ENCODE measurements at regions not wholly inside any gene's neighbourhood (a gene's known extent, or its start where the extent isn't known, plus 50 kb on each side); places are given as distances from the start of the nearest gene placed in this dataset.

DNA sequence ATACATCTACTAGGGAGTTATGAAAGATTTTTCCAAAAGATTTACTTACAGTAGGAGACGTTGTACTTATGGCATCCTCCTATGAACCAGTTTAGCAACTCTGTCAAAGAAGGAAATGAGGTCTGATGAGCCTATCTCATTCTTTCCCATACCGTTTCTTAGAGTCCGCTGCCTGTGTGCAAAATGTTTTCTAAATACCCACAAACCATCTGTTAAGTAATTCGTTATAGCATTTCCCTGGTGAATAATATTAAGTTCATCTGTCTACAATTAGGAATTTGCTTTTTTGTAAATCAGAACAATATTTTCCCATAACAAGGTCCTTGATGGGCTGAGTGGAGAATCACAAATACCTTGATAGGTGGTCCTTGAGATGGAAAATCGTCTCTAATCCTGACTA lies 178.8 kb upstream of the TMTC4 start:
- Mint-ChIP-seq H3K9me3 (no peaks in the 10 kb centered on the region), H3K36me3 (ENCODE audit: low read depth) (no peaks in the 10 kb centered on the region), H3K27me3 (no peaks in the 10 kb centered on the region), H3K4me1 (ENCODE audit: low read depth) (no peaks in the 10 kb centered on the region), H3K27ac (no peak overlapping the region), H3K4me3 (no peak overlapping the region)

DNA sequence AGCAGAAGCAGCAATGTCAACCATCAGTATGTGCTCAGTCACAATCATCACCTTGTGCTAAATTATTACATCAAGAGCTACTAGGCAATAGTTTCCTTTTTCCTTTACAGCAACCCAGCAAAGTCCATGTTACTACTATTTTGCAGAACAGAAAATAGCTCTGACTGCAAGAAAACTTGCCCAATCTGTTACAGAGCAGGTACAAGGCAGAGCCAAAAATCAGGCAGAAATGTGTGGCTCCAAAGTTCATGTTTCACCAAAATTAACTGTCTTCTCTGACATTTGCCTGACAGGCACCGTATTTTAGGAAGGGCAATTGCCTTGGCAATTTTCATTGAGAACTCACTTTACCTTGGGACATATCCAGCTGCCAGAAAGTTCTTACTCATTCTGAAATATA lies 177.6 kb upstream of the TMTC4 start:
- H3K36me3 Mint-ChIP-seq (ENCODE audit: low read depth) = no peaks in the 10 kb centered on the region
- no peak overlapping the region for H3K27ac Mint-ChIP-seq
- H3K9me3 Mint-ChIP-seq = no peaks in the 10 kb centered on the region
- H3K4me1 Mint-ChIP-seq (ENCODE audit: low read depth) = no peaks in the 10 kb centered on the region
- H3K27me3 Mint-ChIP-seq = no peaks in the 10 kb centered on the region
- H3K4me3 Mint-ChIP-seq = no peak overlapping the region

DNA sequence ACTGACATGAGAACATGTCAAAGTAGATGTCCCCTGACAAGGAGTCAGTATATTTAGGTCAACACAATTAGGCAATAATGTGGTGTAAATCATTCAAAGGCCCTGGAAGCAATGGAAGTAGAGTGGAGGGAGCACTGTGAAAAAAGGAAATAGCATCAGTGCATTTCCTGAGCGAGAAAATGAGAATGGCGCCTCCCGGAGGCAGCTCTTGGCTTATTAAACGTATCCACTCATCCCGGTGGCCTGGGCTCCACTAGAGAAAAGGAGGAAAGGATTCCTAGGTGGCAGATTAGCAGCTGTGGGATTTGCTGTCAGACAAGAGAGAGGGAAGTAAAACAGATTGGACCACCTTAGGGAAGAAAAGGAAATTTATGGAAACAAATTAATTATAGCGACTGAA lies 173.7 kb upstream of the TMTC4 start:
- Mint-ChIP-seq H3K4me3 (no peak overlapping the region), H3K4me1 (ENCODE audit: low read depth) (no peaks in the 10 kb centered on the region), H3K36me3 (ENCODE audit: low read depth) (no peaks in the 10 kb centered on the region), H3K27me3 (no peaks in the 10 kb centered on the region), H3K9me3 (no peaks in the 10 kb centered on the region), H3K27ac (no peak overlapping the region)

DNA sequence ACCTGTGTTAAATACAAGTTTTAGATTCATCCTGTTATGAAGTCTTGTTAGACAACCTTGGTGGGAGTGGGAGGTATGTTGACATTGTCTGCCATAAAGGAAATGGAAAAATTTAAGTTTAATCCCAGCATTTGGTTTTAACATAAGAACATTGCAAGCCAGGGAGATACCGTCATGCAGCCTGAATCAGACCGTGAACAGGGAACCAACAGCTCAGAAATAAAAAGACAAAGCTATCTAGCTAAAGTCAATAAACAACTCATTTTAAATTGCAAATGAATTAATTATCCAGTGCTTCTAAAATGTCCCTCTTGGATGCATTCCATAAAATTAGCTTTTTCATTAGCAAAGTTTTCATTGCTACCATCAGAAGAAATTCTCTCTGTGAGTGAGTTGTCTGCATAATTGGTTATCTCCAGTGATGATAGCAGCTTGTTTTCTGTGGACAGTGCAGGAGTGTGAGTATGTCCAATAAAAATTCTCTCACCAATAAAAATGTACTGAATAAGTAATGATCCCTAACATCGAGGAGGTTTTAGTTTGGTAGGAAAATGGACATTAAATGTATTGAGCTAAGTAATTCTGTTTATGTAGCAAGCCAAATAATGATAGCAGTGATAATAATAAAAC lies 170.6 kb upstream of the TMTC4 start:
- H3K4me1 Mint-ChIP-seq (ENCODE audit: low read depth) = no peaks in the 10 kb centered on the region
- H3K27me3 Mint-ChIP-seq = peaks cover 3% of the 10 kb centered on the region
- H3K4me3 Mint-ChIP-seq = no peak overlapping the region
- H3K9me3 Mint-ChIP-seq = no peaks in the 10 kb centered on the region
- H3K36me3 Mint-ChIP-seq (ENCODE audit: low read depth) = no peaks in the 10 kb centered on the region
- H3K27ac Mint-ChIP-seq = no peak overlapping the region

DNA sequence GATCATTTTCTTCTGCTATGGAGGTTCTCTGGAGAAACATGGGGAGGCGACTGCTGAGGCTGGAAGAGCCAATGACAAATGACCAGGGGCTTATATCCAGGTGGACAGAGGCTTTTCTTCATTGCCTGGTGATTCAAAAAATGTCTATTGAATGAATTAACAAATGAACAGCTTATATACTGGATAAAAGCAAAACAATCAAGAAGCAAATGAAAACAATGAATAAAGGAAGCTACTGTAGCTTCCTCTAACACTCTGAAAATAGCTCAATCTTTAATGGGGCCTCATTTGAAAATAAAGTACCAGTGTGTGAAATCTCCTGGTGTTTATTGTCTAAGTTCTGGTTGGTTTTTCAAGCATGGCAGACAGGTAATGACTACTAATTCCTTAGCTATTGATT lies 167.5 kb upstream of the TMTC4 start:
- Mint-ChIP-seq H3K4me3 (no peak overlapping the region), H3K27ac (no peak overlapping the region), H3K9me3 (no peaks in the 10 kb centered on the region), H3K27me3 (peaks cover 3% of the 10 kb centered on the region), H3K36me3 (ENCODE audit: low read depth) (no peaks in the 10 kb centered on the region), H3K4me1 (ENCODE audit: low read depth) (no peaks in the 10 kb centered on the region)

DNA sequence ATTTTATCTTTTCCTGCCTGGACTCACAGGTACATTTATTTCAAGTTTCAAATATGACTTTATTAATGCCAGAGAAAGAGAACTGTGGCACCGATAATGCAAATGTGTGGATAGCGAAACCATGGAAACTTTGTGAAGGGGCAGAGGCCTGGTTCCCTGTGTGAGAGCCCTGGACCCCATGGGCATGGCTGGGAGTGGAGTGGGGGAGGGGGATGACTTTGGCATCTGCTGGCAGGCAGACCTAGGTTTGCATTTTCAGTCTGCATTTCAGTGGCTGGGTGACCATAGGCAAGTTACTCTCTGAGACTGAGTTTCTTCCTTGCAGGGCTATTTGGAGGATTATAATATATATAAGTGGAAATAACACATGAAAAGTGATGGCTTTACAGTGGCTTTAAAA lies 163.8 kb upstream of the TMTC4 start:
- Mint-ChIP-seq H3K27me3 (peaks cover 3% of the 10 kb centered on the region), H3K4me1 (ENCODE audit: low read depth) (no peaks in the 10 kb centered on the region), H3K9me3 (no peaks in the 10 kb centered on the region), H3K4me3 (no peak overlapping the region), H3K27ac (no peak overlapping the region), H3K36me3 (ENCODE audit: low read depth) (no peaks in the 10 kb centered on the region)

DNA sequence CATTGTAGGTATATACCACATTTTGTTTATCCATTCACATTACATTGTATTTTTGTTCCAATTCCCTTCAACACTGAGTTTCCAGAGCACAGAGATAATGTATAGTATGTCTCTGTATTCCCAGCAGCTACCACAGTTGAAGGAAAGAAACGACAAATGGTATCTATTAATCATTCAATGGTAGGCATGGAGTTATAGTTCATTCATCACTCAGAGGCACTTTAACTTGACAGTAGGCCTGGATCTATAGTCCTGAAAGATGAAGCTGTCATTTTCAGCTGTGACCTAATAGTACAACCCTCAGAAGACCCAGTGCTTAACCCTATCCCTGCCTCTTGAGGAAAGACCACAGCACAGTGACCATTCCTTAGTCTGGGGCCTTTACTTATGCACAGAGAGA lies 163.0 kb upstream of the TMTC4 start:
- H3K27me3 Mint-ChIP-seq = peaks cover 3% of the 10 kb centered on the region
- H3K4me1 Mint-ChIP-seq (ENCODE audit: low read depth) = no peaks in the 10 kb centered on the region
- no peaks in the 10 kb centered on the region for H3K9me3 Mint-ChIP-seq
- H3K4me3 Mint-ChIP-seq = no peak overlapping the region
- H3K36me3 Mint-ChIP-seq (ENCODE audit: low read depth) = no peaks in the 10 kb centered on the region
- no peak overlapping the region for H3K27ac Mint-ChIP-seq

DNA sequence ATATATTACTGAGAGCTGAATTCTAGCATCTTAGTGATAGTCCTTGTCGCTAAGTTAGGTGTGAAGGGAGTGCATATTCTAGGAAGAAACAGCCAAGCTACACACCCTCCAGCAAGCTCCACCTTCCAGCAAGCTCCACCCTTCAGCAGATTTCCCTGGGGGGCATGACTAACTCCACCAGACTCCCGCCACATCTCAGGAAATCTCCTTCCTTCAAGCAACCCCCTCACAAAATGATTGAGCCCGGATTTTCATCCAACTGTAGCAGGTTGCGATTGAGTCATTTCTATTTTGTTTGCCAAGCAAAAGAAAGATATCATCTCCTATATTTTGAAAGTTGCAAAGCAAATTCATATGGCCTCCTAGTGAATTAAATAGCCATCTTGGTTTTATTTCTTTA lies 162.1 kb upstream of the TMTC4 start:
- H3K4me3 Mint-ChIP-seq = no peak overlapping the region
- H3K9me3 Mint-ChIP-seq = peaks cover 5% of the 10 kb centered on the region
- no peaks in the 10 kb centered on the region for H3K4me1 Mint-ChIP-seq (ENCODE audit: low read depth)
- H3K36me3 Mint-ChIP-seq (ENCODE audit: low read depth) = no peaks in the 10 kb centered on the region
- H3K27ac Mint-ChIP-seq = no peak overlapping the region
- peaks cover 2% of the 10 kb centered on the region for H3K27me3 Mint-ChIP-seq

DNA sequence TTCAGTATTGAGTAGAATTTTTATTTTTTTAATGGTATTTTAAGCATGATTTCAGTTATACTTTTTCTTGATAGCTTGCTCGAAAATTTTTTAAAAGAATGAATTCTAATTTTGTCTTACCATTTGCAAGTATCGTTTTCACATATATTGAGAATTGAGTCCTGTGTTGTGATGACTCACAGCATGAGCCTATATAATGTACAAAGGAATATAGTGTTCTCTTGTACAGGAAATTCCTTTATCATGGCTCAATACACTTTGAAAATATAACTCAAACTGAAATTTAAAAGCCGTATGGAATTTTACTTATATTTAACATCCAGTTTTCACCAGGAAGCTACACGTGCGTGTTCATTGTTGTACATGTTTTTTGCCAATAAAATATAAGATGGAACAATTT lies 161.1 kb upstream of the TMTC4 start:
- H3K36me3 Mint-ChIP-seq (ENCODE audit: low read depth) = no peaks in the 10 kb centered on the region
- no peaks in the 10 kb centered on the region for H3K4me1 Mint-ChIP-seq (ENCODE audit: low read depth)
- H3K27ac Mint-ChIP-seq = no peak overlapping the region
- peaks cover 4% of the 10 kb centered on the region for H3K27me3 Mint-ChIP-seq
- peaks cover 6% of the 10 kb centered on the region for H3K9me3 Mint-ChIP-seq
- H3K4me3 Mint-ChIP-seq = no peak overlapping the region

DNA sequence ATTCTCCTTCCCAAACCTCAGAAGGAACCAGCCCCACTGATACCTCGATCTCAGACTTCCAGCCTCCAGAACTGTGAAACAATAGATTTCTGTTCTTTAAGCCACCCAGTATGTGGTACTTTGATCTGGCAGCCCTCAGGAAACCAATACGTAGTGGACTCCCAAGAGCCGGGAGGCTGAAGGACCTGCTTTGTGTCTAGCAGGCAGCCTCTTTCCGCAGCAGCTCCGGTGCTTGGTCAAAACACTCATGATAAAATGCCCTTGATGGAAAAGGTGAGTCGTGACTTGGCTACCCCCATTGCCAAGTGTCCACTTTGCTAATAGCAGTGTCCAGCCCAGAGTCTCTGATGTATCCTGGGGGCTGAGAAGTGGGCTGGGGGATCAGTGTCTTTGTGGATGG lies 158.8 kb upstream of the TMTC4 start:
- Mint-ChIP-seq H3K27ac (no peak overlapping the region), H3K9me3 (peaks cover 6% of the 10 kb centered on the region), H3K4me1 (ENCODE audit: low read depth) (no peaks in the 10 kb centered on the region), H3K27me3 (peaks cover 4% of the 10 kb centered on the region), H3K4me3 (no peak overlapping the region), H3K36me3 (ENCODE audit: low read depth) (no peaks in the 10 kb centered on the region)

DNA sequence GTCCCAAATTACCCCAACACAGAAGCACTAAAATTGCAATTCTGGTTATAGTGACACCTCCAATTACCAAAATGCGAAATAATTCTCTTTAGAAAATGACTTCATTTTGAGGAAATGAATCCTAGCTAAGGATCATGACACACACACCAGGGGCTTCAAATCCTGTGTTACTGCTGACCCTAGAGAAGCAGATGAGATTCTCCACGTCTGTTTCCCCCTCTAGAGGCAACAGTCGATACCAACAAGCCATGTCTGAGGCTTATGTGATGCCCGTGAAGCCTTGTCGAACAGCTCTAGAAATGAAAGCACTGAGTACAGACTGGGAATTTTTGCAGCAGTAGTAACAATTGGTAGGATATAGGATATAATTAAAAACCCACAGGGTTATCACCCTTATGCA lies 153.6 kb upstream of the TMTC4 start:
- Mint-ChIP-seq H3K36me3 (ENCODE audit: low read depth) (no peaks in the 10 kb centered on the region), H3K9me3 (peaks cover 6% of the 10 kb centered on the region), H3K27me3 (peaks cover 22% of the 10 kb centered on the region), H3K4me1 (ENCODE audit: low read depth) (no peaks in the 10 kb centered on the region), H3K27ac (no peak overlapping the region), H3K4me3 (no peak overlapping the region)

DNA sequence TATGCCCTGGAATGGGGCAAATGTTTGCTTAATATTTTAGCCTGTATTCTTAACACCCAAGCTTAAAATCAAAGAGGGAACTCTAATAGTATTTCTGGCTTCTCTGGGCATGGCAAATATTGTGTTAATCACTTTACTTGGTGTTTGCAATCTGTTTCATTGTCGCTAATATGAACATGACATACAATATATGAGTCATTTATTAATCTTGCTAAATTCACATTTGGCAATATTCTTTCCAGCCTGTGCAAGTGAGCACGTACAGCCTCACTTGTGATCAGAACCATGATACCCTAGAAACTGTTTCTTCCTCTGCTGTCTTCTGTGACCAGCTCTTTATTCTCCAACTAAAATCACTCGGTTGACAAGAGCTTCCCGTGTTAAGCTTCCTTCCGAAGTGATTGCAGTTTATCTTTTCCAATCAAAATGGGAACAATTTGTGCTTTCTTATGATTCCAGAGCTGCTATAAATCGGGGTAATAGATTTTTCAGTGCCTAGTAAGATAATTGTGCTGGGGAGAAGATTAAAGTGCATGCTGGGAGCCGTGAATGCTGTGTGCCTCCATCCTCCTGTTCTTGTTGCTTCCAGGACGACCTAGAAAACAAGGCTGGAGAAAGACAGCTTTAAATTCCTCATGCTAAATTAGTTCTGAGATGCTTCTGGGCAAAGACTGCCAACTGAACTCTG lies 153.0 kb upstream of the TMTC4 start:
- Mint-ChIP-seq H3K27ac (no peak overlapping the region), H3K9me3 (peaks cover 6% of the 10 kb centered on the region), H3K4me3 (no peak overlapping the region), H3K4me1 (ENCODE audit: low read depth) (no peaks in the 10 kb centered on the region), H3K27me3 (peaks cover 22% of the 10 kb centered on the region), H3K36me3 (ENCODE audit: low read depth) (no peaks in the 10 kb centered on the region)

DNA sequence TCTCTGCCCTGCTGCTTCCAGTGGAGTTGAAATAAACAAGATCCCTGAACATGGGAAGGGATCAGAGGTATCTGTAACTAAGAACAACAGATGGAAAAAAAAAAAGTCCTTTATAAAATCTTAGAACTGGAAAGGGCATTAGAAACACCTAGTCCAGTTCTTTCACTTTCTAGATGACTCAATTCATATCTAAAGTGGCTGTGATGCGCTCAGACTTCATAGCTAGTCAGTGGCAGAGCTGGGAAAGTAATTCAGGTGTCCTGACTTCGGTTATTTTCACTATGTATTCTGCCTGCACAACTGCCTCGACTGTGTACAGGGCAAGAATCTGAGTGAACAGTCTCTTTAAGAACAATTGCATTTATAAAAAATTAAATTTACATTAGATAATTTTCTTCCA lies 151.8 kb upstream of the TMTC4 start:
- no peaks in the 10 kb centered on the region for H3K36me3 Mint-ChIP-seq (ENCODE audit: low read depth)
- H3K4me3 Mint-ChIP-seq = no peak overlapping the region
- H3K4me1 Mint-ChIP-seq (ENCODE audit: low read depth) = no peaks in the 10 kb centered on the region
- H3K9me3 Mint-ChIP-seq = no peaks in the 10 kb centered on the region
- peaks cover 19% of the 10 kb centered on the region for H3K27me3 Mint-ChIP-seq
- H3K27ac Mint-ChIP-seq = no peak overlapping the region

DNA sequence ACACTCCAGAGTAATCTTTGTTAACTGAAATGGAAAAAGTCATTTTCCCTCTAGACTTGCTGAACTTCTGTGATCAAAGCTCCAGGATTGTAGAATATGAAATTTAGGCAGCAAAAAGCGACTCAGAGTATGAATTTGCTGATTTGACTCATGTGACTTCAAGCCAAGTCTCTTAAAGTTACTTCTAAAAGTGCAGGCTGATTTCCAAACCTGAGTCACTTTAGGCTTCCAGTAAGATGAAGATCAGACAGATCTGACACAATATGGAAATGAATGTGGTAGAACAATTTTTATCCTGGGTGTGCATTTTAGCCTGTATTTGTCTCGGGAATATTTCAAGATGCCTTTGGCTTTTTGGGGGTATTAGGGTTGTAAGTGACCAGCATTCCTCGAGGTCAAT lies 151.0 kb upstream of the TMTC4 start:
- Mint-ChIP-seq H3K36me3 (ENCODE audit: low read depth) (no peaks in the 10 kb centered on the region), H3K27ac (no peak overlapping the region), H3K4me1 (ENCODE audit: low read depth) (no peaks in the 10 kb centered on the region), H3K4me3 (no peak overlapping the region), H3K27me3 (peaks cover 18% of the 10 kb centered on the region), H3K9me3 (no peaks in the 10 kb centered on the region)

DNA sequence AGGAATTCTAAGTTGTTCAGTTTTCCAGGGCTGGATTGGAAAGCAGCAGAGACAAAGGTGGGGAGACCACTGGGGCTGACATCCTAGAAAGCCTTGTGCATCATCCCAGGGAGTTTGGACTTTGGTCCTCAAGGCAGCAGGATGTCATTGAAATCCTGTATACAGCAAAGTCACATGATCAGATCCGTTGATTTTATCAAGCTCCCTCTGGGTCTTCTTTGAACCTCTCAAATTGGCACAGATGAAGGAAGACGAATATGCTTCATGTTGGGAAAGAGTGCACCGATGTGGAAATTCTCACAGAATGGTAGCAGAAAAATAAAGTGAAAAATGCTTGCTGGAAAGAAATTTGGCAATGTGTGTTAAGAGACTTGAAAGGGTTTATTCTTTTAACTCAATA lies 149.8 kb upstream of the TMTC4 start:
- Mint-ChIP-seq H3K27ac (no peak overlapping the region), H3K27me3 (peaks cover 23% of the 10 kb centered on the region), H3K4me1 (ENCODE audit: low read depth) (no peaks in the 10 kb centered on the region), H3K4me3 (no peak overlapping the region), H3K36me3 (ENCODE audit: low read depth) (no peaks in the 10 kb centered on the region), H3K9me3 (no peaks in the 10 kb centered on the region)

DNA sequence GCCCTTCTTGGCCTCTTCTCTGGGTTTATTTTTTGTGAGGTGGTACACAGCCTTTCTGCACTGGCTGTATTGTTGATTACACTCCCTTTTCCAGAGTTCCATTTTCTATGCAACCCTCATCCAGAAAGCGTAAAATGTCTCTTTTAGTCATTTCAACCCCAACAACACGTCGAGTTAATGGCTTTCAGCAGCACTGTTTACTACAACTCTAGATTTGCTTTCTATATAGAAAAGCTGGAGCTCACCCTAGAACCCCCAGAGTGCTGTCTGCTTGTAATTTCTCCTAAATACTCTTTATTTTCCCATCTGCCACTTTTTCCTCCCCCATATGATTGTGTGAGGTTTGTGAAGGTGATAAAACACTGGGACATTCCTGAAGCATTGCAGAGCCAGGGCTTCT lies 148.9 kb upstream of the TMTC4 start:
- Mint-ChIP-seq H3K9me3 (no peaks in the 10 kb centered on the region), H3K4me3 (no peak overlapping the region), H3K36me3 (ENCODE audit: low read depth) (no peaks in the 10 kb centered on the region), H3K4me1 (ENCODE audit: low read depth) (no peaks in the 10 kb centered on the region), H3K27ac (no peak overlapping the region), H3K27me3 (peaks cover 32% of the 10 kb centered on the region)
